ENCODE measurements at regions not wholly inside any gene's neighbourhood (a gene's known extent, or its start where the extent isn't known, plus 50 kb on each side); places are given as distances from the start of the nearest gene placed in this dataset.
A peak's percentile ranks its signal among the peaks of the same experiment; 100 is the strongest.

DNA sequence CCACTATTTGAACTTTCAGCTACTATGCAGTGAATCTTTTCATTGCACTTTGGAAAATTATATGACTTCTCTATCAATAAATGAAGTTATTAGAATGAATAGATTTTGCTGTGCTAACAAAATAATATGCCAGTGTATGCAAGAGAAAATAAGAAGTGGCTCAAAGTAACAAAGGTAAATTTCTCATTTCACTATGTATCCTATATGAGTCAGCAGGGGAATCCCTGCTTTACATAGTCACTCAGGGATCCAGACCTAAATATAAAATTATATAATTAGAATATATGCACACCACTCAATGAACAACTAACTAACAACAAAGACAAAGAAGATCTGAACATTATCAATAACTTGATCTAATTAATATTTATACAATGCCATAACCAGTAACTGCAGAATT lies 390.8 kb upstream of the IRAK1BP1 start:
- intact Hi-C loops (cut with DNase I): no loop called here
- Histone ChIP-seq H3K4me1 (ENCODE audit: control insufficient read depth, insufficient read depth, low read length) (no peaks in the 10 kb centered on the region), H3K9me3 (ENCODE audit: control insufficient read depth, low read length) (no peaks in the 10 kb centered on the region), H3K4me3 (ENCODE audit: low read length) (no peak overlapping the region), H3K27me3 (ENCODE audit: control insufficient read depth, insufficient read depth) (no peaks in the 10 kb centered on the region), H3K27ac (ENCODE audit: low read length) (no peak overlapping the region)
- DNase-seq (no peak), ATAC-seq (no peak)

DNA sequence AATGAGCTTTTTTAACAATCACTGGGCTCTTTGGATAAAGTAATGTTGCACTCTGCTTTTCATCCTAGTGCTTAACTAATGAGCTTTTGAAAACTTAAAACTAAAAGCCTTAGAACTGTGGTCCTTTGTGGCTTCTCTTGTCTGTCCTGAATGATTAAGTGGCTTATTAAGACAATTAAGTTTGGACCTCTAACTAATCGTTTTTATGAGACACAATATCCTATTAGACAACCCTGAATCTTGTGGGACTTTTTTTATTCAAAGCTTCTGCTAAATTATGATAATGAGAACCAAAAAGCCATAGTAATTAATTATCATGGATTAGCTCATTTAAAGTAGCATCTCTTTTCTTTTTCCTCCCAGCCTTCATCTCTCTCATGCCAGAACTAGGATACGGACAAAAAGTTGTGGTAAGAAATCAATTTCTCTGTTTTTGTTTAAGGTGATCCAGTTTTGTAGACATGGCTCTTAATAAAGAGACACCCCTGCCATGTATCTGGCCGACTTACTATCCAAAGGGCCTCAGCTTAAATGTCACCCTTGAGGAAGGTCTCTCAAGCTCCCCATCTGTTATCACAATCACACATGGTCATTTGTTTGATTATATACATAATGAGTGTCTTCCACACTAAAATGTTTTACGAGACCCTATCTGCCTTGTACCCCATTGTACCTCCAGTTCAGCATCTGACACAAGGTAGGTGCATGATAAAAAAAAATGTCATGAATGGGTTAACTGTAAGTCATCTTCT lies 384.4 kb upstream of the IRAK1BP1 start:
- H3K9me3 ChIP-seq (ENCODE audit: control insufficient read depth, low read length): no peaks in the 10 kb centered on the region
- H3K27me3 ChIP-seq (ENCODE audit: control insufficient read depth, insufficient read depth): no peaks in the 10 kb centered on the region
- ATAC-seq: no peak
- intact Hi-C loops (cut with DNase I): no loop called here
- DNase-seq: no peak
- no peaks in the 10 kb centered on the region for H3K4me1 ChIP-seq (ENCODE audit: control insufficient read depth, insufficient read depth, low read length)
- H3K27ac ChIP-seq (ENCODE audit: low read length): no peak overlapping the region
- WGBS: 66% methylated on average over 4 of the region's 4 CpGs
- H3K4me3 ChIP-seq (ENCODE audit: low read length): no peak overlapping the region

DNA sequence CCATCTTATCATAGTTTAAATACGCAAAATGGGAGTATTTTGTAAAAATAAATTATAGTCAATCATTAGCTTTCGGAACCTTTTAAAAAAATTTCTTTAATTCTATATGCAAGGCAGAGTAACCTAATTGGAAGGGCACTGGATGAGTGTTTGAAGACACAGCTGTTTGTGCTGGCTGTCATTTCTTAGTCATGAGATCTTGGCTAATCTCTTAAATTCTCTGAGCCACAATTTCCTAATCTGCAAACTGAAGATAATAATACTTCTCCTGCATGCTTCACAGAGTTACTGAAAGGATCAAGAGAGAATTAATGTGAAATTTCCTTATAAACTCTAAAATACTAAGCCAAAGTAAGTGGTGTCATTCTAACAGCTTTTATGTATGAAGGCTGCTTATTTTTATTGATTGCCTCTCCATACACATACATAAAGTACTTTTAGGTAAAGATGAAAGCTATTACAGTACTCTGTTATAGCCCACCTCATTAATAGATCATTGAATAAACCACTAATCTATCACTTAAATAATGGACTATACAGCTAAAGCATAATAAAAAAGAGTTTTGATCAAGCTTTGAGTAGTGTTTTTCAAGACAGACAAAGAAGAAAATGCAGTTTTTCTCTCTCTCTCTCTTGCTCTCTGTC lies 383.7 kb upstream of the IRAK1BP1 start:
- no peak for DNase-seq
- 69% methylated on average over 2 of the region's 2 CpGs for WGBS
- H3K27me3 ChIP-seq (ENCODE audit: control insufficient read depth, insufficient read depth): no peaks in the 10 kb centered on the region
- intact Hi-C loops (cut with DNase I): no loop called here
- H3K9me3 ChIP-seq (ENCODE audit: control insufficient read depth, low read length): no peaks in the 10 kb centered on the region
- H3K4me3 ChIP-seq (ENCODE audit: low read length): no peak overlapping the region
- ATAC-seq: no peak
- H3K27ac ChIP-seq (ENCODE audit: low read length): no peak overlapping the region
- H3K4me1 ChIP-seq (ENCODE audit: control insufficient read depth, insufficient read depth, low read length): no peaks in the 10 kb centered on the region

DNA sequence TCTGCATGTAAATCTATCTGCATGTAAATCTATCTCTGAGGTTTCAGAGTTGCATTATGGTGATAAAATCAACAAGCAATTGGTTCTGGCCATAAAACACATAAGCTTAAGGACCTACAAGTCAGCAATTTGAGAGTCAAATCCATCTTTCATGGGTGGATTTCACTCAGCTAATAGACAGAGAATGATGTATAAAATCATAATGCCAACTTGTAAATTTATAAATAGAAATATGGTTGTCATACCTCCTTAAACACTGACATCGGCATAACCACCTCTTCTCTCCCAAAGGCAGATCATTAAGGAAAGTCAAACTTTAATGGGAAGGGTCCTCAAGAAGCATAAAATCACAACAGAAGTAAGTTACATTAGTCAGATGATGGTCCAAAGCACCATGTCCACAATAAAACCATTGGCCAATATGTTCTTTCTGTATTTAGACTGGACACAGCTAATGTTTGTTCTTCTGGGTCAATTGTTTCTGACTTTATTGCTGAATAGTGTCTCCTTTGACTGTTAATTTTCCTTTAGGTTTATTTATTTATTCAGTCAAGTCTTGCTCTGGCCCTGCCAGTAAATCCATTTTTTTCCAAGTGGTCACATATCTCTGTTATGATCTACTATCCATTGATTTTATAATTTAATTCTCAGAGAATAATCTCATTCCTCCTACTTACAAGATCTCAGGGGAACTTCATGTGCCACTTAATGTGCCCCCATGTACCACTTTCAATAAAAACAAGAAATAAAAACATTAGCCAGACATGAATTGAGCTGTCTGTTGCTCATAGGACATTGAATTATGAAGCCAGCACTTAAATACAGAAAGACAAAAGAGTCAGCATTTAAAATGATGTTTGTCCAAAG lies 382.9 kb upstream of the IRAK1BP1 start:
- WGBS: 93% methylated on average over 1 of the region's 1 CpG
- no peaks in the 10 kb centered on the region for H3K4me1 ChIP-seq (ENCODE audit: control insufficient read depth, insufficient read depth, low read length)
- H3K9me3 ChIP-seq (ENCODE audit: control insufficient read depth, low read length): no peaks in the 10 kb centered on the region
- H3K27ac ChIP-seq (ENCODE audit: low read length): no peak overlapping the region
- H3K27me3 ChIP-seq (ENCODE audit: control insufficient read depth, insufficient read depth): no peaks in the 10 kb centered on the region
- intact Hi-C loops (cut with DNase I): no loop called here
- DNase-seq: no peak
- no peak overlapping the region for H3K4me3 ChIP-seq (ENCODE audit: low read length)
- no peak for ATAC-seq

DNA sequence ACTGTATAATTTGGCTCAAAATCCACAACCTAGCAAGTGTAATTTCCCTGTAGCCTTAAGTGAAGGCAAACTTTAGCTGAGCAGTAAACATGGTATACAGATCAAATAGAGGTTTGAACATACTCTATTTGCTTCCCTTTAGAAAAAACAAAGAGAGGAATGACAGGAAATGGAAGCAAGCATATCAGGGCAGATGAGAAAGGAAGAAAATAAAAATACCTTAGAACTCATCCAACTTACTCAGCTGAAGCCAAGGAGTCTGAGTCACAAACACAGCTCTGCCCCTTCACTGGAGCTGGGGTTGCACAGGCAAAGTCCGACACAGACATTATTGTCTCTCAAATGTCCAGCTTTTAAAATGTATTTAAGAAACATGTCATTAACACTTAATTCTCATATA lies 379.9 kb upstream of the IRAK1BP1 start:
- ATAC-seq (no peak), DNase-seq (no peak)
- Histone ChIP-seq H3K27ac (ENCODE audit: low read length) (no peak overlapping the region), H3K9me3 (ENCODE audit: control insufficient read depth, low read length) (no peaks in the 10 kb centered on the region), H3K4me3 (ENCODE audit: low read length) (no peak overlapping the region), H3K4me1 (ENCODE audit: control insufficient read depth, insufficient read depth, low read length) (no peaks in the 10 kb centered on the region), H3K27me3 (ENCODE audit: control insufficient read depth, insufficient read depth) (no peaks in the 10 kb centered on the region)
- WGBS: 62% methylated on average over 1 of the region's 1 CpG
- intact Hi-C loops (cut with DNase I): no loop called here

DNA sequence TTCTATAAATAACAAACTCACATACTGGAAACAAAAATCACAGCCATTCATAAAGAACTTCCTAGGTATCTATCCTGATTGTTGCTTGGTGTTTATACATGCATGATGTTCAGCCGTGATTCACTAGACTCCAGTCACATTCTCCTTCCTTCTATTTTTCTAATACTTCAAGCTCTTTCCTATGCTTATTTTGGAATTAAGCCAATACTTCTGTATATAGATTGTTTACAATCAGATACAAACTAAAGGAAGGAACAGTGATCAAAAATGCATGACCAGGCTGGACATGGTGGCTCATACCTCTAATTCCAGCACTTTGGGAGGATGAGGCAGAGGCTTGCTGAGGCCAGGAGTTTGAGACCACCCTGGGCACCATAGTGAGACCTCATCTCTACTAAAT lies 377.5 kb upstream of the IRAK1BP1 start:
- no peak for DNase-seq
- 46% methylated on average over 1 of the region's 1 CpG for WGBS
- intact Hi-C loops (cut with DNase I): no loop called here
- H3K4me3 ChIP-seq (ENCODE audit: low read length): no peak overlapping the region
- no peaks in the 10 kb centered on the region for H3K4me1 ChIP-seq (ENCODE audit: control insufficient read depth, insufficient read depth, low read length)
- no peak for ATAC-seq
- H3K27ac ChIP-seq (ENCODE audit: low read length): no peak overlapping the region
- H3K9me3 ChIP-seq (ENCODE audit: control insufficient read depth, low read length): no peaks in the 10 kb centered on the region
- no peaks in the 10 kb centered on the region for H3K27me3 ChIP-seq (ENCODE audit: control insufficient read depth, insufficient read depth)

DNA sequence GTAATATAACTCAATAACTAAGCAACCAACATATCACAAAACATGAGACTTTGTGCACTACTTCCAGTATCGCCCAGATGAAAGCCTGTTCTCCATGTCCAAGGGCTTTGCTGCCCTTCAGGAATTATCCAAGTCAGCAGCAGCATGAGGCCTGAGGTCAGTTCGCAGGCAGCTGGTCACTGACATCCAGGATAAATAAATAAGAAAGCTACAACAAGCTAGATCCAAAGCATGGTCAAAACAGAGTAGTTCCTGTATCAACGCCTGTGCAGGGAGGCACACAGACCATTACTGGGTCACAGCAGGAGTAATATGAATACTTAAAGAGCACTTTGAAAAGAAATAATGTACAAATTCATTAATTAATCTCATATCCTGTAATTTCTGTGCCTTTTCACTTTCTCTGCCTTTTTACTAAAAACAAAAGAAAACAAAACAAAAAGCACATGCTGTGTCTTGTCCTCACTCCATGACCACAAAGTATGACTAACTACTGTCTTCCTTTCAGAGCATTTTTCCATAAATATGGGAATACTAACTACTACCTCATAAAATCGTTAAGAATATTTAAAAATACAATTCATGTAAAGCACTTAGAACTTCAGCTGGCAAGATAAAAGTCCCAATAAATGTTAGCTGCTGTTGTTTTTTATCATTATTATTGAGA lies 374.9 kb upstream of the IRAK1BP1 start:
- DNase-seq: no peak
- H3K9me3 ChIP-seq (ENCODE audit: control insufficient read depth, low read length): no peaks in the 10 kb centered on the region
- ATAC-seq: no peak
- intact Hi-C loops (cut with DNase I): no loop called here
- no peak overlapping the region for H3K27ac ChIP-seq (ENCODE audit: low read length)
- H3K4me3 ChIP-seq (ENCODE audit: low read length): no peak overlapping the region
- 46% methylated on average over 4 of the region's 4 CpGs for WGBS
- H3K4me1 ChIP-seq (ENCODE audit: control insufficient read depth, insufficient read depth, low read length): no peaks in the 10 kb centered on the region
- H3K27me3 ChIP-seq (ENCODE audit: control insufficient read depth, insufficient read depth): no peaks in the 10 kb centered on the region

DNA sequence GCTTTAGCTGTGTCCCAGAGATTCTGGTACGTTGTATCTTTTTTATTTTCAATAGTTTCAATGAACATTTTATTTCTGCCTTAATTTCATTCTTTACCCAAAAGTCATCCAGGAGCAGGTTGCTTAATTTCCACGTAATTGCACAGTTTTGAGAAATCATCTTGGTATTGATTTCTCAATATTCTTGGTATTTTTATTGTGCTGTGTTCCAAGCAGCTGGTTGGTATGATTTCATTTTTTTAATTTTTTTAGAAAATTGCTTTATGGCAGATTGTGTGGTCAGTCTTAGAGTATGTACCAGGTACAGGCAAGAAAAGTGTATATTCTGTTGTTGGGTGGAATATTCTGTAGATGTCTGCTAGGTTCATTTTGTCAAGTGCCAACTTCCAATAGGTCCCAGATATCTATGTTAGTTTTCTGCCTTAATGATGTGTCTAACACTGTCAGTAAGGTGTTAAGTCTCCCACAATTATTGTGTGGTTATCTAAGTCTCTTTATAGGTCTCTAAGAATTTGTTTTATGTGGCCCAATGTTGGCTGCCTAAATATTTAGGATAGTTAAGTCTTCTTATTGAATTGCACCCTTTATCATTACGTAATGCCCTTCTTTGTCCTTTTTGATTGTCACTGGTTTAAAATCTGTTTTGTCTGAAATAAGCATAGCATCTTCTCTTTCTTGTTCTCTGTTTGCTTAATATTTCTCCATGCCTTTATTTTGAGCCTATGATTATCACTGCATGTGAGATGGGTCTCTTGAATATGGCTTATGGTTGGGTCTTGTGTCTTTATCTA lies 366.9 kb upstream of the IRAK1BP1 start:
- Histone ChIP-seq H3K4me3 (ENCODE audit: low read length) (no peak overlapping the region), H3K27ac (ENCODE audit: low read length) (no peak overlapping the region), H3K27me3 (ENCODE audit: control insufficient read depth, insufficient read depth) (no peaks in the 10 kb centered on the region), H3K4me1 (ENCODE audit: control insufficient read depth, insufficient read depth, low read length) (no peaks in the 10 kb centered on the region), H3K9me3 (ENCODE audit: control insufficient read depth, low read length) (no peaks in the 10 kb centered on the region)
- no peak for ATAC-seq
- DNase-seq: no peak
- intact Hi-C loops (cut with DNase I): no loop called here
- 70% methylated on average over 3 of the region's 3 CpGs for WGBS

DNA sequence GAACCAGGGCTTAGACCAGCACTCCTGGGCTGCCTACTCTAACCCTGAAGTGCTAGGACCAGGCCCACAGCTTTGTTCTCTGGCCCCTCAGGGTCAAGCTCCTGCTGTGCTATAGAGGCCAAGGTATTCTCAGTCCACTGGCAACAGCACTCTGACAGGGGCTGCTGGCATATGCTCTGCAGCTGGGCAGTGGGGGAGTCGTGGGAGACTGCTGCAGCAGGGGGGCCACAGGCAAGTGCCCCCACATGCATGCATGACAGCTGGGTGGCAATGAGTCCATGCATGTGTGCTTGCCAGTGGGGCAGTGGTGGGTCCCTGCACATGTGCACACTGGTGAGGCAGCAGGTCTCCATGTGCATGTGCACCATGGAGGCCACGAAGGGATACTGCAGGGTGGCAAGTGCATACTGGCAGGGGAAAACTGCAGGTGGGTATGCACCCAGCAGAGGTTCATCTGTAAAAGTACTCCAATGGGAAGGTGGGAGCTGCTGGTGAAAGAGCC lies 364.9 kb upstream of the IRAK1BP1 start:
- DNase-seq: peak in 1 of 3 donors; percentile 23
- intact Hi-C loops (cut with DNase I): no loop called here
- ATAC-seq: no peak
- H3K4me3 ChIP-seq (ENCODE audit: low read length): no peak overlapping the region
- H3K27ac ChIP-seq (ENCODE audit: low read length): no peak overlapping the region
- 61% methylated on average over 2 of the region's 2 CpGs for WGBS
- no peaks in the 10 kb centered on the region for H3K4me1 ChIP-seq (ENCODE audit: control insufficient read depth, insufficient read depth, low read length)
- no peaks in the 10 kb centered on the region for H3K9me3 ChIP-seq (ENCODE audit: control insufficient read depth, low read length)
- no peaks in the 10 kb centered on the region for H3K27me3 ChIP-seq (ENCODE audit: control insufficient read depth, insufficient read depth)

DNA sequence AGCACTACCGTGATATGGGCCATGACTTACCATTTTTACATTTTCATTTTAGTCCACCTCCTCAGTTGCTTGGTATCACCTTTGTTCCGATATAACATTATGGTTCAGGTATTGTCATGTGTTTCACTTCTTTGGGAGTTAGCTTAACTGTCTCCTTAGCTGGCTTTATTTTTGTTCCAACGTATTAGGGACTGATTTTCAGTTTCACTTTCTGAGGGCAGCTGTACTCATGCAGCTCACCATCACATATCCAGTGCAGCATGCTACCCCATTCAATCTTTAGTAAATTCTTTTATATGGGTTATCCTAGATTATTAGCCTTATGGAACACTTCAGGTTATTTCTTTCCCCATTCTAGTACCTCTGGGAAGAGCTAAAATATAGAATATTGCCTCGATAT lies 362.2 kb upstream of the IRAK1BP1 start:
- no peak for DNase-seq
- H3K4me1 ChIP-seq (ENCODE audit: control insufficient read depth, insufficient read depth, low read length): no peaks in the 10 kb centered on the region
- WGBS: 76% methylated on average over 4 of the region's 4 CpGs
- ATAC-seq: no peak
- H3K27me3 ChIP-seq (ENCODE audit: control insufficient read depth, insufficient read depth): no peaks in the 10 kb centered on the region
- H3K4me3 ChIP-seq (ENCODE audit: low read length): no peak overlapping the region
- intact Hi-C loops (cut with DNase I): no loop called here
- H3K9me3 ChIP-seq (ENCODE audit: control insufficient read depth, low read length): no peaks in the 10 kb centered on the region
- no peak overlapping the region for H3K27ac ChIP-seq (ENCODE audit: low read length)
